ENCODE measurements at regions not wholly inside any gene's neighbourhood (a gene's known extent, or its start where the extent isn't known, plus 50 kb on each side); places are given as distances from the start of the nearest gene placed in this dataset.
A peak's percentile ranks its signal among the peaks of the same experiment; 100 is the strongest.

GRCh38 chr10:111944331-111944730, 239.2 kb downstream of the GPAM start:
- Histone ChIP-seq H2AFZ (ENCODE audit: low read length) (peak overlapping the region; percentile 89; the same call in 1 of the 2 replicates), H3K14ac (ENCODE audit: insufficient read length) (no peak overlapping the region), H4K91ac (replicated peaks; ENCODE audit: insufficient read length, low read length) (no peak overlapping the region), H3K79me2 (ENCODE audit: control insufficient read depth in 1 of 2, insufficient read depth in 2 of 2, low read length in 2 of 2) (no peaks in the 10 kb centered on the region), H2BK20ac (ENCODE audit: low read length) (no peak overlapping the region), H3K4me3 (ENCODE audit: extremely low read depth in 1 of 4, insufficient read depth in 2 of 4, low read depth in 3 of 4, low read length in 4 of 4) (no peak overlapping the region), H3K27ac (ENCODE audit: low read depth, low read length) (no peak overlapping the region), H4K5ac (ENCODE audit: insufficient read length, low read depth, low read length) (no peak overlapping the region), H3K4me1 (replicated peaks in 1 of 4; ENCODE audit: control insufficient read depth in 3 of 4, insufficient read depth in 4 of 4, low read length in 3 of 4) (no peaks in the 10 kb centered on the region), H4K8ac (ENCODE audit: extremely low read depth, insufficient read depth, low read length) (no peak overlapping the region), H2BK12ac (ENCODE audit: low read depth, low read length) (no peak overlapping the region), H4K20me1 (replicated peaks in 1 of 2; ENCODE audit: control insufficient read depth in 1 of 2, insufficient read depth in 2 of 2, low read length in 2 of 2) (no peaks in the 10 kb centered on the region), H3K36me3 (ENCODE audit: control insufficient read depth in 2 of 4, insufficient read depth in 4 of 4, low read length in 3 of 4) (no peaks in the 10 kb centered on the region), H2AK5ac (ENCODE audit: low read depth, low read length) (no peak overlapping the region), H2BK5ac (ENCODE audit: low read depth, low read length) (no peak overlapping the region), H3K27me3 (replicated peaks in 1 of 4; ENCODE audit: control insufficient read depth in 3 of 4, extremely low read depth in 1 of 4, insufficient read depth in 3 of 4, low read length in 3 of 4) (no peaks in the 10 kb centered on the region), H3K18ac (ENCODE audit: extremely low read depth, low read length) (no peak overlapping the region), H3K9me3 (ENCODE audit: insufficient read depth in 2 of 2, low read depth in 1 of 2, low read length in 1 of 2) (no peaks in the 10 kb centered on the region), H3K23me2 (ENCODE audit: low read depth, low read length) (no peaks in the 10 kb centered on the region), H3K79me1 (ENCODE audit: low read depth, low read length) (no peaks in the 10 kb centered on the region), H3K4me2 (ENCODE audit: insufficient read depth in 1 of 2, low read depth in 2 of 2, low read length in 2 of 2) (no peak overlapping the region), H2BK15ac (ENCODE audit: low read length) (no peak overlapping the region), H3K23ac (ENCODE audit: insufficient read length) (no peak overlapping the region), H3K56ac (replicated peaks; ENCODE audit: insufficient read length, low read depth, low read length) (no peak overlapping the region), H3K4ac (replicated peaks; ENCODE audit: insufficient read length, low read depth, low read length) (no peak overlapping the region), H2BK120ac (replicated peaks; ENCODE audit: low read depth, low read length) (no peak overlapping the region), H3K9ac (replicated peaks in 1 of 4; ENCODE audit: extremely low read depth in 1 of 4, low read depth in 3 of 4, low read length in 3 of 4) (no peak overlapping the region)
- no peak for DNase-seq (ENCODE audit: low read depth in 1 of 2, low spot score in 2 of 2)
- FAIRE-seq = no peak
- ChIA-PET POLR2A (ENCODE audit: partially characterized antibody) (no interaction called here), CTCF (ENCODE audit: partially characterized antibody) (interaction anchor here (0.7 to 1.5 kb wide), 3 partner anchors 11 to 197 kb away, joined by 3 to 4 read pairs (median 4); no protein-coding TSS in a partner anchor)
- TF ChIP-seq RAD21 (IDR thresholded peaks at IDR 0.05 in 1 of 2, conservative IDR thresholded peaks at IDR 0.05 in 1 of 2; ENCODE audit: low read depth in 2 of 2, low read length in 2 of 2) (0 out of 4 replicates have a peak, but pooled peaks of 1 of the 2 experiments have one; percentile 4), CHD2 (IDR thresholded peaks at IDR 0.05; ENCODE audit: low read length) (no peak), POU5F1 (IDR thresholded peaks at IDR 0.05; ENCODE audit: low read depth, low read length) (no peak), TEAD4 (IDR thresholded peaks at IDR 0.05; ENCODE audit: low read depth, low read length) (no peak)
- TF ChIP-seq, protein P1, sequence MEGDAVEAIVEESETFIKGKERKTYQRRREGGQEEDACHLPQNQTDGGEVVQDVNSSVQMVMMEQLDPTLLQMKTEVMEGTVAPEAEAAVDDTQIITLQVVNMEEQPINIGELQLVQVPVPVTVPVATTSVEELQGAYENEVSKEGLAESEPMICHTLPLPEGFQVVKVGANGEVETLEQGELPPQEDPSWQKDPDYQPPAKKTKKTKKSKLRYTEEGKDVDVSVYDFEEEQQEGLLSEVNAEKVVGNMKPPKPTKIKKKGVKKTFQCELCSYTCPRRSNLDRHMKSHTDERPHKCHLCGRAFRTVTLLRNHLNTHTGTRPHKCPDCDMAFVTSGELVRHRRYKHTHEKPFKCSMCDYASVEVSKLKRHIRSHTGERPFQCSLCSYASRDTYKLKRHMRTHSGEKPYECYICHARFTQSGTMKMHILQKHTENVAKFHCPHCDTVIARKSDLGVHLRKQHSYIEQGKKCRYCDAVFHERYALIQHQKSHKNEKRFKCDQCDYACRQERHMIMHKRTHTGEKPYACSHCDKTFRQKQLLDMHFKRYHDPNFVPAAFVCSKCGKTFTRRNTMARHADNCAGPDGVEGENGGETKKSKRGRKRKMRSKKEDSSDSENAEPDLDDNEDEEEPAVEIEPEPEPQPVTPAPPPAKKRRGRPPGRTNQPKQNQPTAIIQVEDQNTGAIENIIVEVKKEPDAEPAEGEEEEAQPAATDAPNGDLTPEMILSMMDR (IDR thresholded peaks at IDR 0.05; ENCODE audit: control extremely low read depth in 1 of 3, insufficient read depth in 1 of 3, low read depth in 1 of 3, low read length in 3 of 3) = peak in 2 of 3 experiments; percentile 4 to 12; a peak in 2 of 4 replicates
- 94% methylated on average over 6 of the region's 6 CpGs; no CpG with 5 or more reads in 1 of the 2 experiments for WGBS, 2 experiments (ENCODE audit: extremely low coverage in 1 of 2, insufficient coverage in 1 of 2, insufficient read length in 1 of 2, insufficient replicate concordance in 2 of 2, low coverage in 1 of 2, low lambda C conversion rate in 2 of 2, missing lambda C conversion rate in 1 of 2)

Measured in H1 (cell line).